ENCODE measurements at regions not wholly inside any gene's neighbourhood (a gene's known extent, or its start where the extent isn't known, plus 50 kb on each side); places are given as distances from the start of the nearest gene placed in this dataset.
"Not testable (repeated sequence)": the region's sequence is repeated elsewhere in the genome, so short reads cannot be mapped to it uniquely, and the experiment has no call there.

- Histone ChIP-seq H3K9me3 (ENCODE audit: control insufficient read depth in 2 of 2, low read length in 2 of 2) (no peaks in the 10 kb centered on the region), H3K4me3 (ENCODE audit: low read length in 2 of 2) (no peak overlapping the region), H3K27me3 (ENCODE audit: control insufficient read depth in 2 of 2, insufficient read depth in 2 of 2, low read length in 2 of 2) (no peaks in the 10 kb centered on the region), H3K4me1 (ENCODE audit: control insufficient read depth in 2 of 2, insufficient read depth in 2 of 2, low read length in 2 of 2) (no peaks in the 10 kb centered on the region), H3K27ac (ENCODE audit: low read depth in 2 of 2, low read length in 2 of 2) (no peak overlapping the region), H3K9ac (ENCODE audit: low read depth in 1 of 2, low read length in 2 of 2) (no peak overlapping the region), H3K36me3 (ENCODE audit: control insufficient read depth in 2 of 2, insufficient read depth in 2 of 2, low read length in 2 of 2) (no peaks in the 10 kb centered on the region)
Observed at GRCh38 chr19:34094960-34095359, 77.3 kb upstream of the LSM14A start.

GRCh38 chr19:34095411-34095810 lies 76.9 kb upstream of the LSM14A start:
- not testable (repeated sequence) for H3K36me3 ChIP-seq (ENCODE audit: control insufficient read depth in 2 of 2, insufficient read depth in 2 of 2, low read length in 2 of 2); H3K9ac ChIP-seq (ENCODE audit: low read depth in 1 of 2, low read length in 2 of 2); H3K27ac ChIP-seq (ENCODE audit: low read depth in 2 of 2, low read length in 2 of 2)

DNA sequence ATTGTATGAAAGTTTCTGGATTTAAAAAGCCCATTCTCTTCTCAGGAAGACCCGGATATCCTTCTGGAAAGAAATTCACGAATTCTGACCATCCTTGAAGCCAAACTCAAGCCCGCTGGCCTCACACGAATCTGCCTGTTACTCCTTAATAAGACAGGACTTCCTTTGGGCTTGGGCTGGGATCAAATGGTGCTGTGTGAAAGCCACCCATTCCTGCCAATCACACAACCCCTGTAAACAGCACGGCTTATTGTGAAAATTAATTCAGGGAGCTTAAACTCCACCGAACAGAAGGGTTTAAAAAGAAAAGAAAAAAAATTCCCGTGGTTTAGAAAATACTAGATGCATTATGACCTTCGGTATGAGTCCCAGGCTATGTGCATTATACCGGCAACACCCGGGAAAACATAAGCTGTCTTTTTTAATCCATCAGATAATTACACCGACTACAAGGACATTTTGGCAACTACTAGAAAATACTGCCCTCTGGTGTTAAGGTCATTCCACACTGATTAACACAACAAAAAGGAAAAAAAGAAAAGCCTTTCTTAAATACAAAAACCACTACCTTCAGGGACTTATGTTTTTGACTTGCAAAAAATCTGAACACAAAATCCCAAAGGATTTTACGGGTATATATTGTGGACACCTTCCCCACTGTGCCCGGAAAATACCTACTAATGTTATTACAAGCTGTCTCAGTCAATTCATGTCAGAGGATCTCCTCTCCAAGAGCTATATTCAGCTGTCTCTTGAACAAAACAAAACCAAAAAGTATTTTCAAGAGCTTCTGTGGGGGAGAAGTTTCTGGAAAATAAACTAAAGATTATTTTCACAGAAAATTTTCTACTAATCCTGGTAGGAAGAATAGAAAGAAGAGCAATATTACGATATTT lies 76.0 kb upstream of the LSM14A start:
- no peak overlapping the region for H3K4me3 ChIP-seq (ENCODE audit: low read length in 2 of 2)
- H3K27ac ChIP-seq (ENCODE audit: low read depth in 2 of 2, low read length in 2 of 2): no peak overlapping the region
- H3K9ac ChIP-seq (ENCODE audit: low read depth in 1 of 2, low read length in 2 of 2): no peak overlapping the region

More at GRCh38 chr19:34095411-34095810, 76.9 kb upstream of the LSM14A start:
- H3K9me3 ChIP-seq (ENCODE audit: control insufficient read depth in 2 of 2, low read length in 2 of 2); H3K4me1 ChIP-seq (ENCODE audit: control insufficient read depth in 2 of 2, insufficient read depth in 2 of 2, low read length in 2 of 2); H3K27me3 ChIP-seq (ENCODE audit: control insufficient read depth in 2 of 2, insufficient read depth in 2 of 2, low read length in 2 of 2); H3K4me3 ChIP-seq (ENCODE audit: low read length in 2 of 2): not testable (repeated sequence)

GRCh38 chr19:34104096-34104495 lies 68.2 kb upstream of the LSM14A start:
- Histone ChIP-seq H3K9ac (ENCODE audit: low read depth in 1 of 2, low read length in 2 of 2) (no peak overlapping the region), H3K27ac (ENCODE audit: low read depth in 2 of 2, low read length in 2 of 2) (no peak overlapping the region), H3K27me3 (ENCODE audit: control insufficient read depth in 2 of 2, insufficient read depth in 2 of 2, low read length in 2 of 2) (no peaks in the 10 kb centered on the region), H3K4me1 (ENCODE audit: control insufficient read depth in 2 of 2, insufficient read depth in 2 of 2, low read length in 2 of 2) (no peaks in the 10 kb centered on the region), H3K9me3 (ENCODE audit: control insufficient read depth in 2 of 2, low read length in 2 of 2) (no peaks in the 10 kb centered on the region), H3K4me3 (ENCODE audit: low read length in 2 of 2) (no peak overlapping the region), H3K36me3 (ENCODE audit: control insufficient read depth in 2 of 2, insufficient read depth in 2 of 2, low read length in 2 of 2) (no peaks in the 10 kb centered on the region)

More for the DNA sequence above, 76.0 kb upstream of the LSM14A start:
- Histone ChIP-seq H3K9me3 (ENCODE audit: control insufficient read depth in 2 of 2, low read length in 2 of 2) (no peaks in the 10 kb centered on the region), H3K36me3 (ENCODE audit: control insufficient read depth in 2 of 2, insufficient read depth in 2 of 2, low read length in 2 of 2) (no peaks in the 10 kb centered on the region), H3K27me3 (ENCODE audit: control insufficient read depth in 2 of 2, insufficient read depth in 2 of 2, low read length in 2 of 2) (no peaks in the 10 kb centered on the region), H3K4me1 (ENCODE audit: control insufficient read depth in 2 of 2, insufficient read depth in 2 of 2, low read length in 2 of 2) (no peaks in the 10 kb centered on the region)

DNA sequence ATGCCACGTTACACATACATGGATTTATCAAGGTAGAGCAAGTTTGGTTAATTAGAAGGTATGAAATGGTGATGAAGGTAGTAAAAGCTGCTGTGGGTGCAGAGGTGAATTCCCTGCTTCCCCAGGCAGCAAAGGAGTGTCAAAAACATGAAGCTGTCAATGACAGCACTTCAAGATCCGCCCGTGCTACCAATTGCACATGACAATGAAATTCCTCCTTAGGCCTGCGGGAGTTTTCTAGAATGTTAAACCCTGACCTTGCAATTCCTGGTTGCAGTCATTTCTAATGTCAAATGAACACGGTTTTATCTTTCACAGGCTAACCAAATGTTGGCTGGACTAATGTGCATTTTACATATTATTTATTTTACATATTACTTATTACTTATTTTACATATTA lies 67.7 kb upstream of the LSM14A start:
- Histone ChIP-seq H3K27me3 (ENCODE audit: control insufficient read depth in 2 of 2, insufficient read depth in 2 of 2, low read length in 2 of 2) (no peaks in the 10 kb centered on the region), H3K27ac (ENCODE audit: low read depth in 2 of 2, low read length in 2 of 2) (no peak overlapping the region), H3K9ac (ENCODE audit: low read depth in 1 of 2, low read length in 2 of 2) (no peak overlapping the region), H3K4me1 (ENCODE audit: control insufficient read depth in 2 of 2, insufficient read depth in 2 of 2, low read length in 2 of 2) (no peaks in the 10 kb centered on the region), H3K4me3 (ENCODE audit: low read length in 2 of 2) (no peak overlapping the region), H3K9me3 (ENCODE audit: control insufficient read depth in 2 of 2, low read length in 2 of 2) (no peaks in the 10 kb centered on the region), H3K36me3 (ENCODE audit: control insufficient read depth in 2 of 2, insufficient read depth in 2 of 2, low read length in 2 of 2) (no peaks in the 10 kb centered on the region)

DNA sequence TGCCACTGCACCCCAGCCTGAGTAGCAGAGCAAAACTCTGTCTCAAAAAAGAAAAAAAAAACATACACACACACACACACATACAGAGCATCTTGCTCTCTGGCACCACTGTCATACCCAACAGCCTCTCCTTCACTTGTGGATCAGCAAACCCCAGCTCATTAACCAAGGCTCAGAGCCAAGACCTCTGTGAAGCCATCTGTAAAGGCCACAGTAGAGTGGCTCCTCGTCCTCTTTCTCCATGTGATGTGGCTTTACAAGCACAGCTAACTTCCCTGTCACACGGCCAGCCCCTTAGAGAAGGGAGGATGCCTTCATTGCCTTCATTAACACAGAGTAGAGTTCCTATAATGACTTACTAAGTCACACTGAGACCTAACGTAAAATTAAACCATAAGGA lies 62.7 kb upstream of the LSM14A start:
- Histone ChIP-seq H3K4me3 (ENCODE audit: low read length in 2 of 2) (no peak overlapping the region), H3K4me1 (ENCODE audit: control insufficient read depth in 2 of 2, insufficient read depth in 2 of 2, low read length in 2 of 2) (no peaks in the 10 kb centered on the region), H3K36me3 (ENCODE audit: control insufficient read depth in 2 of 2, insufficient read depth in 2 of 2, low read length in 2 of 2) (no peaks in the 10 kb centered on the region), H3K27me3 (ENCODE audit: control insufficient read depth in 2 of 2, insufficient read depth in 2 of 2, low read length in 2 of 2) (no peaks in the 10 kb centered on the region), H3K27ac (ENCODE audit: low read depth in 2 of 2, low read length in 2 of 2) (no peak overlapping the region), H3K9ac (ENCODE audit: low read depth in 1 of 2, low read length in 2 of 2) (no peak overlapping the region), H3K9me3 (ENCODE audit: control insufficient read depth in 2 of 2, low read length in 2 of 2) (no peaks in the 10 kb centered on the region)

GRCh38 chr19:34118879-34119748 lies 53.2 kb upstream of the LSM14A start:
- Histone ChIP-seq H3K9me3 (ENCODE audit: control insufficient read depth in 2 of 2, low read length in 2 of 2) (no peaks in the 10 kb centered on the region), H3K27me3 (ENCODE audit: control insufficient read depth in 2 of 2, insufficient read depth in 2 of 2, low read length in 2 of 2) (peaks cover 3 to 6% of the 10 kb centered on the region in 2 donors), H3K9ac (ENCODE audit: low read depth in 1 of 2, low read length in 2 of 2) (no peak overlapping the region), H3K4me3 (ENCODE audit: low read length in 2 of 2) (no peak overlapping the region), H3K4me1 (ENCODE audit: control insufficient read depth in 2 of 2, insufficient read depth in 2 of 2, low read length in 2 of 2) (no peaks in the 10 kb centered on the region), H3K36me3 (ENCODE audit: control insufficient read depth in 2 of 2, insufficient read depth in 2 of 2, low read length in 2 of 2) (no peaks in the 10 kb centered on the region), H3K27ac (ENCODE audit: low read depth in 2 of 2, low read length in 2 of 2) (no peak overlapping the region)

DNA sequence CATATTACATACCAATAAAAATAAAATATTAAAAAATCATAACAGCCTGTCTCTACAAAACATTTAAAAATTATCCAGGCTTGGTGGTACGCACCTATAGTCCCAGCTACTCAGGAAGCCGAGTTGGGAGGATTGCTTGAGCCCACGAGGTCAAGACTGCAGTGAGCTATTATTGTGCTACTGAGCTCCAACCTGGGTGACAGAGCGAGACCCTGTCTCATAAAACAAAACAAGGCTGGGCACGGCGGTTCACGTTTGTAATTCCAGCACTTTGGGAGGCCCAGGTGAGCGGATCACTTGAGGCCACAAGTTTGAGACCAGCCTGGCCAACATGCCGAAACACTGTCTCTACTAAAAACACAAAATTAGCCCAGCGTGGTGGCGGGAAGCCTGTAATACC lies 52.2 kb upstream of the LSM14A start:
- H3K27me3 ChIP-seq (ENCODE audit: control insufficient read depth in 2 of 2, insufficient read depth in 2 of 2, low read length in 2 of 2): peaks cover 3 to 6% of the 10 kb centered on the region in 2 donors
- H3K9me3 ChIP-seq (ENCODE audit: control insufficient read depth in 2 of 2, low read length in 2 of 2): no peaks in the 10 kb centered on the region
- no peak overlapping the region for H3K27ac ChIP-seq (ENCODE audit: low read depth in 2 of 2, low read length in 2 of 2)
- no peak overlapping the region for H3K4me3 ChIP-seq (ENCODE audit: low read length in 2 of 2)
- H3K4me1 ChIP-seq (ENCODE audit: control insufficient read depth in 2 of 2, insufficient read depth in 2 of 2, low read length in 2 of 2): no peaks in the 10 kb centered on the region
- no peak overlapping the region for H3K9ac ChIP-seq (ENCODE audit: low read depth in 1 of 2, low read length in 2 of 2)
- H3K36me3 ChIP-seq (ENCODE audit: control insufficient read depth in 2 of 2, insufficient read depth in 2 of 2, low read length in 2 of 2): no peaks in the 10 kb centered on the region

DNA sequence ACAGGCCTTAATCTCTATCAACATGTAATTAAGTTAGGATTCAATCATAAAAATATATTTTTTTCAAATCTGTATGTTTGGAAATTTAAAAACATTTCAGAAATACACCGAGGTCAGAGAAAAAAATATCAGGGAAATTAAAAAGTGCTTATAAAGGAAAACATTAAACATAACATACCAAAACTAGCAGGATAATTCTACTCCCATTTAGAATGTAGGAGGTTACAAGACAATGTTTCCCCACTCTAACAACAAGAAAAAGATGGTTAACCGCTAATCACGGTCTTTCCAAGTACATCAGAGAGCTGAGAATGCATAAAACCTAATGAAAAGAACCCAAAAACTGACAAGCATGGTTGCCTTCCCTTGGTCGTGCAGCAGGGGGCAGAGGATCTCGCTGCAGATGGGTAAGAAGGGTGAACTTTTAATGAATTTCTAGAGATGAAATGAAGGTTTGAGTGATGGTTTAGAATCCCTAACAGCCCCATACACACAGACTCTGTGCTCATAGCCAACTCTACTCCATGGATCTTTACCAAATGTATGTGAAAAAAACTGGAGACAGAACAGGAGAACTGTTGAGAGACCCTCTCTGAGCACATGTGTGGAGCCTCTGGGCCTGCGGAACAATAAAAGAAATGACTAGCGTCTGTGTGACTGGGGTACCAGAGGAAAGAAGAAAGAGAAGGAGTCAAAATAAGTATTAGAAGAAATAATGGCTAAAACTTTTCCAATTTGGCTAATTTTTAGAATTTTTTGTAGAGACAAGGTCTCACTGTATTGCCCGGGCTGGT lies 51.3 kb upstream of the LSM14A start:
- no peaks in the 10 kb centered on the region for H3K4me1 ChIP-seq (ENCODE audit: control insufficient read depth in 2 of 2, insufficient read depth in 2 of 2, low read length in 2 of 2)
- H3K9ac ChIP-seq (ENCODE audit: low read depth in 1 of 2, low read length in 2 of 2): no peak overlapping the region
- H3K27me3 ChIP-seq (ENCODE audit: control insufficient read depth in 2 of 2, insufficient read depth in 2 of 2, low read length in 2 of 2): peaks cover 3 to 6% of the 10 kb centered on the region in 2 donors
- H3K36me3 ChIP-seq (ENCODE audit: control insufficient read depth in 2 of 2, insufficient read depth in 2 of 2, low read length in 2 of 2): no peaks in the 10 kb centered on the region
- no peak overlapping the region for H3K4me3 ChIP-seq (ENCODE audit: low read length in 2 of 2)
- H3K27ac ChIP-seq (ENCODE audit: low read depth in 2 of 2, low read length in 2 of 2): no peak overlapping the region
- H3K9me3 ChIP-seq (ENCODE audit: control insufficient read depth in 2 of 2, low read length in 2 of 2): no peaks in the 10 kb centered on the region
